PC-3 (cell line): ENCODE measurements at regions not wholly inside any gene's neighbourhood (a gene's known extent, or its start where the extent isn't known, plus 50 kb on each side); places are given as distances from the start of the nearest gene placed in this dataset.
A peak's percentile ranks its signal among the peaks of the same experiment; 100 is the strongest.
"Not testable (repeated sequence)": the region's sequence is repeated elsewhere in the genome, so short reads cannot be mapped to it uniquely, and the experiment has no call there.

Experiments
- ATAC-seq: fragments of 200-7000 bp; cut with Tn5 transposase; 2 replicates; pipeline ENCODE4 v1.9.1; 2020; ENCODE audit warnings: mild to moderate bottlenecking, moderate library complexity
- BruUV-seq: library from RNA; stranded (reverse); fragments of 400-500 nt; replicated peaks from 2 replicates; lab custom pipeline; 2021; lab: Mats Ljungman, UMichigan
- CTCF ChIA-PET: fragments of 300-600 bp; sonication (Branson Sonifier 250); formaldehyde crosslinking; loops from one replicate; lab custom pipeline; 2022; ENCODE audit warnings: antibody characterized with exemption; lab: Charles Lee
- POLR2A ChIA-PET: fragments of 300-600 bp; sonication (Branson Sonifier 250); formaldehyde crosslinking; loops from one replicate; lab custom pipeline; 2022; ENCODE audit warnings: antibody characterized with exemption; ENCODE audit not compliant: unreplicated experiment; lab: Charles Lee
- DNase-seq: peaks from one replicate; pipeline ENCODE4 v3.0.0-alpha.2; 2015
- H2AFZ ChIP-seq: fragments of 300-600 bp; sonication (generic); 2 replicates; pipeline ENCODE4 v1.6.0; 2016; ENCODE audit warnings: antibody characterized with exemption, low read length
- H3F3A ChIP-seq: fragments of 300-600 bp; sonication (generic); one replicate; pipeline ENCODE4 v1.6.0; 2017; ENCODE audit warnings: antibody characterized with exemption, low read length, control low read depth, mild to moderate bottlenecking; ENCODE audit not compliant: unreplicated experiment
- H3K27ac ChIP-seq: fragments of 300-600 bp; sonication (generic); 2 replicates; pipeline ENCODE4 v1.5.1; 2016; ENCODE audit warnings: mild to moderate bottlenecking, low read length
- H3K27me3 ChIP-seq: fragments of 300-600 bp; sonication (generic); 2 replicates; pipeline ENCODE4 v1.6.1; 2016; ENCODE audit warnings: low read length, mixed read lengths
- H3K36me3 ChIP-seq: fragments of 300-600 bp; sonication (generic); 2 replicates; pipeline ENCODE4 v1.6.1; 2016; ENCODE audit warnings: low read depth, mixed run types, low read length, mixed read lengths
- H3K4me1 ChIP-seq: fragments of 300-600 bp; sonication (generic); 2 replicates; pipeline ENCODE4 v1.5.1; 2016; ENCODE audit warnings: low read length; ENCODE audit not compliant: insufficient read depth
- H3K4me2 ChIP-seq: fragments of 300-600 bp; sonication (generic); 2 replicates; pipeline ENCODE4 v1.6.0; 2016; ENCODE audit warnings: low read length
- H3K4me3 ChIP-seq: fragments of 300-600 bp; sonication (generic); 2 replicates; pipeline ENCODE4 v1.5.1; 2016; ENCODE audit warnings: mild to moderate bottlenecking, low read length, mixed read lengths
- H3K79me2 ChIP-seq: fragments of 300-600 bp; sonication (generic); 2 replicates; pipeline ENCODE4 v1.6.1; 2017; ENCODE audit warnings: low read length, mixed read lengths
- H3K9ac ChIP-seq: fragments of 300-600 bp; sonication (generic); 2 replicates; pipeline ENCODE4 v1.6.0; 2016; ENCODE audit warnings: mild to moderate bottlenecking, low read length
- H3K9me2 ChIP-seq: fragments of 300-600 bp; sonication (generic); replicated peaks from 2 replicates; pipeline ENCODE4 v1.6.1; 2016; ENCODE audit warnings: mixed run types, low read length, mixed read lengths
- H3K9me3 ChIP-seq: fragments of 300-600 bp; sonication (generic); 2 replicates; pipeline ENCODE4 v1.6.1; 2016; ENCODE audit warnings: low read length, mixed read lengths
- H4K20me1 ChIP-seq: fragments of 300-600 bp; sonication (generic); 2 replicates; pipeline ENCODE4 v1.6.1; 2016; ENCODE audit warnings: low read length, mixed read lengths
- CTCF ChIP-seq: fragments of 300-600 bp; sonication (generic); conservative IDR thresholded peaks from 2 replicates; pipeline ENCODE4 v1.5.1; 2017; ENCODE audit warnings: antibody characterized with exemption, low read depth, mild to moderate bottlenecking, low read length
- EZH2 ChIP-seq: fragments of 300-600 bp; sonication (generic); IDR thresholded peaks from one replicate; pipeline ENCODE4 v1.6.1; 2017; ENCODE audit warnings: antibody characterized with exemption, mild to moderate bottlenecking, low read length; ENCODE audit not compliant: unreplicated experiment
- EZH2phosphoT487 ChIP-seq: fragments of 300-600 bp; sonication (generic); IDR thresholded peaks from 2 replicates; pipeline ENCODE4 v1.6.1; 2018; ENCODE audit warnings: mild to moderate bottlenecking, antibody characterized with exemption, low read length, borderline replicate concordance
- intact Hi-C: fragments of 100-400 bp; cut with micrococcal nuclease; formaldehyde crosslinking; loops from 2 replicates; pipeline ENCODE4 v1.9.0; 2023

GRCh38 chr3:34056951-34057390 is 258.5 kb downstream of the PDCD6IP start:
- Histone ChIP-seq H3K4me2 (no peak overlapping the region), H3K79me2 (no peaks in the 10 kb centered on the region), H2AFZ (peak overlapping the region; percentile 18; the same call in 1 of the 2 replicates), H3K27ac (no peak overlapping the region), H3K9me2 (no peaks in the 10 kb centered on the region), H3F3A (no peaks in the 10 kb centered on the region), H3K36me3 (no peaks in the 10 kb centered on the region), H3K9ac (no peak overlapping the region), H3K9me3 (no peaks in the 10 kb centered on the region), H4K20me1 (no peaks in the 10 kb centered on the region), H3K27me3 (peaks cover 12% of the 10 kb centered on the region; the same call in 1 of the 2 replicates), H3K4me1 (0 out of 2 replicates have a peak, but pooled peaks cover 3% of the 10 kb centered on the region), H3K4me3 (no peak overlapping the region)
- DNase-seq (no peak), ATAC-seq (no peak)
- TF ChIP-seq EZH2 (no peak), CTCF (no peak), EZH2phosphoT487 (no peak)
- ChIA-PET POLR2A (no interaction called here), CTCF (no interaction called here)
- BruUV-seq = no TSS peak
- intact Hi-C loops = no loop called here

DNA sequence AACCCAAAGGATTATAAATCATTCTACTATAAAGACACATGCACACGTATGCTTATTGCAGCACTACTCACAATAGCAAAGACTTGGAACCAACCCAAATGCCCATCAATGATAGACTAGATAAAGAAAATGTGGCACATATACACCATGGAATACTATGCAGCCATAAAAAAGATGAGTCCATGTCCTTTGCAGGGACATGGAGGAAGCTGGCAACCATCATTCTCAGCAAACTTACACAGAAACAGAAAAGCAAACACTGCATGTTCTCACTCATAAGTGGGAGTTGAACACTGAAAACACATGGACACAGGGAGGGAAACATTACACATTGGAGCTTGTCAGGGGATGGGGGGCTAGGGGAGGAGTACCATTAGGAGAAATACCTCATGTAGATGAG is 262.6 kb downstream of the PDCD6IP start:
- POLR2A ChIA-PET, H3K9me3 ChIP-seq, H3K27ac ChIP-seq, H4K20me1 ChIP-seq, H3K4me3 ChIP-seq, H3K4me1 ChIP-seq, H3K79me2 ChIP-seq, H3K9me2 ChIP-seq, BruUV-seq, DNase-seq, ATAC-seq, H3F3A ChIP-seq, H3K27me3 ChIP-seq, H3K9ac ChIP-seq, H2AFZ ChIP-seq, intact Hi-C loops, H3K4me2 ChIP-seq, CTCF ChIA-PET, H3K36me3 ChIP-seq: not testable (repeated sequence)

DNA sequence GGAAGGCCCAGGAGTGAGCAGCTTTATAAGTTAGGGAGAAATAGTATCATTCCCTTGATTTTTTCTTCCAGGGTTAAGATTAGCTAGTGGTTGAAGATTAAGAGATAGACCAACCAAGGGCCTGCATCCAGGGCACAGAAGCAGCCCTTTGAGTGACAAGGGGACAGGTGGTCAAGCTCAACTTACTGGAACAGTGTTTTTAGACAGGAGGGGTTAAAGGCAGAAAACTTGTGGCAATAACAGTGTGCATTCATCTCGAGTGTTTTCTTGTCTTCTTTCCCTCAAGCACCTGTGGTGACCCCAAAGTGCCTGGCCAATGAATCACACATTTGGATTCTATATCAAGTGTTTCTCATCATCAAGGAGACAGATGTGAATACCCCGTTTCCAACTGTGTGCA is 267.5 kb downstream of the PDCD6IP start:
- CTCF ChIA-PET = no interaction called here
- Histone ChIP-seq H3K9me2 (no peaks in the 10 kb centered on the region), H3K27ac (no peak overlapping the region)

More for the DNA sequence above, 267.5 kb downstream of the PDCD6IP start:
- Histone ChIP-seq H3K4me2 (no peak overlapping the region), H3K36me3 (no peaks in the 10 kb centered on the region), H3K4me1 (no peaks in the 10 kb centered on the region), H3K4me3 (no peak overlapping the region), H4K20me1 (no peaks in the 10 kb centered on the region), H3K9me3 (no peaks in the 10 kb centered on the region), H3K27me3 (peaks cover 10% of the 10 kb centered on the region; the same call in 1 of the 2 replicates), H3F3A (no peaks in the 10 kb centered on the region), H2AFZ (no peak overlapping the region), H3K79me2 (no peaks in the 10 kb centered on the region), H3K9ac (no peak overlapping the region)
- intact Hi-C loops = no loop called here
- TF ChIP-seq EZH2phosphoT487 (no peak), CTCF (no peak), EZH2 (no peak)
- ATAC-seq (no peak), DNase-seq (no peak)
- BruUV-seq = no TSS peak
- POLR2A ChIA-PET = no interaction called here
